GM23338 (cell line): ENCODE measurements at regions not wholly inside any gene's neighbourhood (a gene's known extent, or its start where the extent isn't known, plus 50 kb on each side); places are given as distances from the start of the nearest gene placed in this dataset.

Source experiments
- ATAC-seq: fragments of 200-7000 bp; cut with Tn5 transposase; 3 replicates; pipeline ENCODE4 v1.9.1; 2020
- DNase-seq: peaks from one replicate; pipeline ENCODE4 v3.0.0-alpha.2; 2015; ENCODE audit warnings: low spot score
- H2AFZ ChIP-seq: fragments of 200-600 bp; sonication (generic); 2 replicates; pipeline ENCODE4 v1.8.0; 2016; ENCODE audit warnings: antibody characterized with exemption, mild to moderate bottlenecking, moderate library complexity
- H3F3A ChIP-seq: fragments of 200-600 bp; sonication (generic); replicated peaks from 2 replicates; pipeline ENCODE4 v1.8.0; 2017; ENCODE audit warnings: antibody characterized with exemption, mixed run types, low read depth
- H3K27ac ChIP-seq: fragments of 200-600 bp; sonication (generic); 2 replicates; pipeline ENCODE4 v1.6.1; 2016; ENCODE audit warnings: low read depth
- H3K27me3 ChIP-seq: fragments of 200-600 bp; sonication (generic); 2 replicates; pipeline ENCODE4 v1.8.0; 2016; ENCODE audit warnings: mild to moderate bottlenecking, mixed run types, moderate library complexity; ENCODE audit not compliant: insufficient read depth
- H3K36me3 ChIP-seq: fragments of 200-600 bp; sonication (generic); 2 replicates; pipeline ENCODE4 v1.8.0; 2016; ENCODE audit warnings: mild to moderate bottlenecking; ENCODE audit not compliant: insufficient read depth
- H3K4me1 ChIP-seq: fragments of 200-600 bp; sonication (generic); 2 replicates; pipeline ENCODE4 v1.8.0; 2016; ENCODE audit warnings: mild to moderate bottlenecking, moderate library complexity; ENCODE audit not compliant: insufficient read depth
- H3K4me2 ChIP-seq: fragments of 200-600 bp; sonication (generic); 2 replicates; pipeline ENCODE4 v1.7.1; 2017; ENCODE audit warnings: mixed run types
- H3K4me3 ChIP-seq: fragments of 200-600 bp; sonication (generic); 2 replicates; pipeline ENCODE4 v1.6.1; 2016; ENCODE audit warnings: mixed run types
- H3K79me2 ChIP-seq: fragments of 200-600 bp; sonication (generic); replicated peaks from 2 replicates; pipeline ENCODE4 v1.8.0; 2017; ENCODE audit warnings: mild to moderate bottlenecking; ENCODE audit not compliant: insufficient read depth
- H3K9me2 ChIP-seq: fragments of 200-600 bp; sonication (generic); 2 replicates; pipeline ENCODE4 v1.8.0; 2017; ENCODE audit not compliant: insufficient read depth
- H4K20me1 ChIP-seq: fragments of 200-600 bp; sonication (generic); replicated peaks from 2 replicates; pipeline ENCODE4 v1.8.0; 2017; ENCODE audit warnings: mild to moderate bottlenecking; ENCODE audit not compliant: insufficient read depth
- H3K27ac Mint-ChIP-seq: 2 replicates; pipeline ENCODE4 v1.8.0; 2020; ENCODE audit warnings: inconsistent platforms, mild to moderate bottlenecking, moderate library complexity, mixed read lengths
- H3K27me3 Mint-ChIP-seq: 3 replicates; pipeline ENCODE4 v1.8.0; 2022; ENCODE audit warnings: low read depth, mild to moderate bottlenecking, moderate library complexity, mixed read lengths, inconsistent platforms; ENCODE audit not compliant: insufficient read depth, poor library complexity
- H3K36me3 Mint-ChIP-seq: 3 replicates; pipeline ENCODE4 v1.8.0; 2021; ENCODE audit warnings: low read depth, mild to moderate bottlenecking, inconsistent platforms, moderate library complexity, mixed read lengths
- H3K4me1 Mint-ChIP-seq: 3 replicates; pipeline ENCODE4 v1.8.0; 2020; ENCODE audit warnings: mild to moderate bottlenecking, inconsistent platforms, mixed read lengths
- H3K4me3 Mint-ChIP-seq: 3 replicates; pipeline ENCODE4 v1.8.0; 2021; ENCODE audit warnings: moderate library complexity, mild to moderate bottlenecking, inconsistent platforms, mixed read lengths
- H3K9me3 Mint-ChIP-seq: 3 replicates; pipeline ENCODE4 v1.8.0; 2020; ENCODE audit warnings: moderate library complexity, mild to moderate bottlenecking, inconsistent platforms, mixed read lengths
- CREB1 ChIP-seq: fragments of 250-450 bp; sonication (Bioruptor Pico); IDR thresholded peaks from 2 replicates; pipeline ENCODE4 v1.5.0; 2020; ENCODE audit warnings: low read depth, mild to moderate bottlenecking, moderate library complexity
- EZH2 ChIP-seq: fragments of 200-600 bp; sonication (generic); IDR thresholded peaks from one replicate; pipeline ENCODE4 v1.8.0; 2017; ENCODE audit warnings: antibody characterized with exemption, mild to moderate bottlenecking, low read depth; ENCODE audit not compliant: unreplicated experiment
- JUNB ChIP-seq: IDR thresholded peaks from one replicate; pipeline ENCODE4 v1.6.1; 2016; ENCODE audit warnings: antibody characterized with exemption; ENCODE audit not compliant: unreplicated experiment
- NANOG ChIP-seq: IDR thresholded peaks from 2 replicates; pipeline ENCODE4 v1.6.1; 2016; ENCODE audit warnings: antibody characterized with exemption, borderline replicate concordance
- POLR2AphosphoS5 ChIP-seq: IDR thresholded peaks from 2 replicates; pipeline ENCODE4 v1.6.1; 2016; ENCODE audit warnings: antibody characterized with exemption, low read depth
- STAT1 ChIP-seq: IDR thresholded peaks from one replicate; pipeline ENCODE4 v1.6.1; 2016; ENCODE audit warnings: antibody characterized with exemption; ENCODE audit not compliant: unreplicated experiment
- ZNF331 ChIP-seq: fragments of 250-450 bp; sonication (Bioruptor Pico); IDR thresholded peaks from 2 replicates; pipeline ENCODE4 v1.5.0; 2020; ENCODE audit warnings: low read depth, mild to moderate bottlenecking, moderate library complexity
- TF ChIP-seq, protein P1 (sequence below): IDR thresholded peaks from one replicate; pipeline ENCODE4 v1.6.1; 2018; ENCODE audit warnings: antibody characterized with exemption; ENCODE audit not compliant: unreplicated experiment
- TF ChIP-seq, protein P2 (sequence below), 2 experiments: fragments of 200-600 bp in 1 of 2; sonication (generic) in 1 of 2; conservative IDR thresholded peaks; 2 replicates each; pipeline versions ENCODE4 v1.5.1 to v1.6.1; 2016 to 2017; ENCODE audit warnings: antibody characterized with exemption in 2 of 2, low read depth in 2 of 2, mild to moderate bottlenecking in 2 of 2, moderate library complexity in 1 of 2

DNA sequence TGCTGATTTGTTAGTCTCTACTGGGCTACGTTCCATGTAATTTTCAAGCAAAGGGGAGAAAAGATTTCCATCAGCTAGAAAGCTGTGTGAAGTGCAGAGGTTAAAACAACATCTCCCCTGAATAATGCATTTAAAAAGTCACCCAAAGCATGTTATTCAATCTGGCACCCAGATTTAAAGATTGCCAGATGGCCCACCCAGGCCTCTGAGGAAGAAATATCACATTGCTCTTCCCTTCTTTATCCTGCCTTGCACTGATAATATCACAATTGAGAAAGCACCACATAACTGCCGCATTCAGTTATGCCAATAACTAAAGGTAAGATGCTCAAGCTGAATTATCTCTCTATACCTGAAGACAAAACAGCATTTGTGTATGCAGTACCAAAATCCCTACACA is 119.4 kb upstream of the PUM3 start:
- no peaks in the 10 kb centered on the region for H3K36me3 ChIP-seq
- Mint-ChIP-seq H3K36me3 (no peaks in the 10 kb centered on the region), H3K9me3 (no peaks in the 10 kb centered on the region), H3K4me1 (peaks cover 7% of the 10 kb centered on the region; the same call in 1 of the 3 replicates), H3K4me3 (no peak overlapping the region), H3K27ac (no peak overlapping the region), H3K27me3 (peaks cover 1% of the 10 kb centered on the region)
- H3F3A ChIP-seq: no peaks in the 10 kb centered on the region
- no peak overlapping the region for H3K4me2 ChIP-seq
- 0 out of 2 replicates have a peak, but pooled peaks cover 5% of the 10 kb centered on the region for H3K4me1 ChIP-seq
- no peaks in the 10 kb centered on the region for H3K9me2 ChIP-seq
- H3K4me3 ChIP-seq: no peak overlapping the region
- H4K20me1 ChIP-seq: no peaks in the 10 kb centered on the region
- H2AFZ ChIP-seq: no peak overlapping the region
- no peaks in the 10 kb centered on the region for H3K79me2 ChIP-seq
- H3K27ac ChIP-seq: no peak overlapping the region
- ATAC-seq (no peak), DNase-seq (no peak)
- no peaks in the 10 kb centered on the region for H3K27me3 ChIP-seq
- TF ChIP-seq POLR2AphosphoS5 (no peak), CREB1 (CRISPR knock-in tag) (no peak), JUNB (no peak), STAT1 (no peak), EZH2 (no peak), NANOG (no peak)
- TF ChIP-seq, protein P1, sequence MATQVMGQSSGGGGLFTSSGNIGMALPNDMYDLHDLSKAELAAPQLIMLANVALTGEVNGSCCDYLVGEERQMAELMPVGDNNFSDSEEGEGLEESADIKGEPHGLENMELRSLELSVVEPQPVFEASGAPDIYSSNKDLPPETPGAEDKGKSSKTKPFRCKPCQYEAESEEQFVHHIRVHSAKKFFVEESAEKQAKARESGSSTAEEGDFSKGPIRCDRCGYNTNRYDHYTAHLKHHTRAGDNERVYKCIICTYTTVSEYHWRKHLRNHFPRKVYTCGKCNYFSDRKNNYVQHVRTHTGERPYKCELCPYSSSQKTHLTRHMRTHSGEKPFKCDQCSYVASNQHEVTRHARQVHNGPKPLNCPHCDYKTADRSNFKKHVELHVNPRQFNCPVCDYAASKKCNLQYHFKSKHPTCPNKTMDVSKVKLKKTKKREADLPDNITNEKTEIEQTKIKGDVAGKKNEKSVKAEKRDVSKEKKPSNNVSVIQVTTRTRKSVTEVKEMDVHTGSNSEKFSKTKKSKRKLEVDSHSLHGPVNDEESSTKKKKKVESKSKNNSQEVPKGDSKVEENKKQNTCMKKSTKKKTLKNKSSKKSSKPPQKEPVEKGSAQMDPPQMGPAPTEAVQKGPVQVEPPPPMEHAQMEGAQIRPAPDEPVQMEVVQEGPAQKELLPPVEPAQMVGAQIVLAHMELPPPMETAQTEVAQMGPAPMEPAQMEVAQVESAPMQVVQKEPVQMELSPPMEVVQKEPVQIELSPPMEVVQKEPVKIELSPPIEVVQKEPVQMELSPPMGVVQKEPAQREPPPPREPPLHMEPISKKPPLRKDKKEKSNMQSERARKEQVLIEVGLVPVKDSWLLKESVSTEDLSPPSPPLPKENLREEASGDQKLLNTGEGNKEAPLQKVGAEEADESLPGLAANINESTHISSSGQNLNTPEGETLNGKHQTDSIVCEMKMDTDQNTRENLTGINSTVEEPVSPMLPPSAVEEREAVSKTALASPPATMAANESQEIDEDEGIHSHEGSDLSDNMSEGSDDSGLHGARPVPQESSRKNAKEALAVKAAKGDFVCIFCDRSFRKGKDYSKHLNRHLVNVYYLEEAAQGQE: no peak

DNA sequence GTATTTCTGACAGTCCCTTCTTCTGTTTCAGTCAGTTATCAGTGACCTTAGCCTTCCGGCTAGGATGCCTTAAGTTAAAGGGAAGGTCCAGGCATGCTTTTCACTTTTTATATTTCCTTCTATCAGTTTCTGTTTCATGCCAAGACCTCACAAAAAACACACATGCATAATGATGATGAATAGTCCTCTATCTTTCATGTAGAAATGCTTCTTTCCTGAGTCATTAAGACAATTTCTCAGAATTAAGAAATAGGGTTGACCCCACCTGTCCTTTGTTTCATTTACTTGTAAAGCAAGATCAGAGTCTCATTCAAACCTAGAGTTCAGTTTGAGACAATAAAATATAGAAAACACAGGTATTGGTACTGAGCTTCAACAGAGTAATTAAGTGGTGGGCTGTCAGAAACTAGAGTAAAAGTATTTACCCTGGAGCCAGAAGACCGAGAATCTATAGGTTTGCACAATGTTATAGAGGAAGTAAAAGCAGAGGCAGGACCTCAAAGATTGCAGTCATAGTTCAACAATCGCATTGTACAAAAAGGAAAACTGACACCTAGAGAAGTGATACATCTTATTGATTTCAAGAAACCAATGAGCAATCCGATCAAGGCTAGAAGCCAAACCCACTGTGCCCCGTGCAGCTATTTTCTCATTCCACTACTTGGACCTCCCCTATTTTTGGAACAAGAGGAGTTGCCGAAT is 118.7 kb upstream of the PUM3 start:
- Histone ChIP-seq H3F3A (no peaks in the 10 kb centered on the region), H3K36me3 (no peaks in the 10 kb centered on the region), H2AFZ (no peak overlapping the region), H3K27ac (no peak overlapping the region), H3K4me2 (no peak overlapping the region), H3K4me1 (0 out of 2 replicates have a peak, but pooled peaks cover 4% of the 10 kb centered on the region), H3K4me3 (no peak overlapping the region), H3K79me2 (no peaks in the 10 kb centered on the region), H3K9me2 (no peaks in the 10 kb centered on the region), H4K20me1 (no peaks in the 10 kb centered on the region), H3K27me3 (no peaks in the 10 kb centered on the region)
- Mint-ChIP-seq H3K4me1 (peaks cover 7% of the 10 kb centered on the region; the same call in 1 of the 3 replicates), H3K9me3 (no peaks in the 10 kb centered on the region), H3K4me3 (no peak overlapping the region), H3K27ac (no peak overlapping the region), H3K36me3 (no peaks in the 10 kb centered on the region), H3K27me3 (peaks cover 1% of the 10 kb centered on the region)
- no peak for DNase-seq
- TF ChIP-seq NANOG (no peak), JUNB (no peak), ZNF331 (CRISPR knock-in tag) (no peak)
- TF ChIP-seq, protein P2, sequence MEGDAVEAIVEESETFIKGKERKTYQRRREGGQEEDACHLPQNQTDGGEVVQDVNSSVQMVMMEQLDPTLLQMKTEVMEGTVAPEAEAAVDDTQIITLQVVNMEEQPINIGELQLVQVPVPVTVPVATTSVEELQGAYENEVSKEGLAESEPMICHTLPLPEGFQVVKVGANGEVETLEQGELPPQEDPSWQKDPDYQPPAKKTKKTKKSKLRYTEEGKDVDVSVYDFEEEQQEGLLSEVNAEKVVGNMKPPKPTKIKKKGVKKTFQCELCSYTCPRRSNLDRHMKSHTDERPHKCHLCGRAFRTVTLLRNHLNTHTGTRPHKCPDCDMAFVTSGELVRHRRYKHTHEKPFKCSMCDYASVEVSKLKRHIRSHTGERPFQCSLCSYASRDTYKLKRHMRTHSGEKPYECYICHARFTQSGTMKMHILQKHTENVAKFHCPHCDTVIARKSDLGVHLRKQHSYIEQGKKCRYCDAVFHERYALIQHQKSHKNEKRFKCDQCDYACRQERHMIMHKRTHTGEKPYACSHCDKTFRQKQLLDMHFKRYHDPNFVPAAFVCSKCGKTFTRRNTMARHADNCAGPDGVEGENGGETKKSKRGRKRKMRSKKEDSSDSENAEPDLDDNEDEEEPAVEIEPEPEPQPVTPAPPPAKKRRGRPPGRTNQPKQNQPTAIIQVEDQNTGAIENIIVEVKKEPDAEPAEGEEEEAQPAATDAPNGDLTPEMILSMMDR (conservative IDR thresholded peaks at IDR 0.05; ENCODE audit: low read depth in 2 of 2): no peak
- no peak for ATAC-seq
